Neural cell (in vitro differentiated cells): ENCODE measurements at regions not wholly inside any gene's neighbourhood (a gene's known extent, or its start where the extent isn't known, plus 50 kb on each side); places are given as distances from the start of the nearest gene placed in this dataset.

Experiments used
- EP300 ChIP-seq: fragments of 450-650 bp; conservative IDR thresholded peaks from 2 replicates; pipeline ENCODE4 v1.6.1; 2014; ENCODE audit warnings: antibody characterized with exemption, mild to moderate bottlenecking, moderate library complexity; ENCODE audit not compliant: poor library complexity, severe bottlenecking
- TF ChIP-seq, protein P1 (sequence below): fragments of 450-650 bp; IDR thresholded peaks from 2 replicates; pipeline ENCODE4 v1.5.1; 2014; ENCODE audit warnings: antibody characterized with exemption, mild to moderate bottlenecking, moderate library complexity; ENCODE audit not compliant: poor library complexity, severe bottlenecking

DNA sequence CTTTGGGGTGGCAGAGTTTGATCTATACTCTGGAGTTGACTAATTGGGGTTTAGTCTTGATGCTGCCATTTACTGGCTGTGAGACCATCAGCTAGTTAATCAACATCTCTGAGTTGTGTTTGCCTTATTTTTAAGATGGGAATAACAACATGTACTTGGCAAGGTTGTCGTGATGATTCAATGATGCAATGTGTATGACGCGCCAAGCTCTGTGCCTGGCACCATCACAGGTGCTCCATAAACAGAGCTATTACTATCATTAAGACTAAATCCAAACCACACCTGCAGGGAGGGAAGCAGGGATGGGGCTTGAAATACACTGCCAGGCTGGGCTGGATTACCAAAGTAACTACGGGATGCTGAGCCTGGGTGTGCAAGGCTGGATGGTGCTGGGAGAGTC is 60.1 kb upstream of the E2F3 start:
- TF ChIP-seq, protein P1, sequence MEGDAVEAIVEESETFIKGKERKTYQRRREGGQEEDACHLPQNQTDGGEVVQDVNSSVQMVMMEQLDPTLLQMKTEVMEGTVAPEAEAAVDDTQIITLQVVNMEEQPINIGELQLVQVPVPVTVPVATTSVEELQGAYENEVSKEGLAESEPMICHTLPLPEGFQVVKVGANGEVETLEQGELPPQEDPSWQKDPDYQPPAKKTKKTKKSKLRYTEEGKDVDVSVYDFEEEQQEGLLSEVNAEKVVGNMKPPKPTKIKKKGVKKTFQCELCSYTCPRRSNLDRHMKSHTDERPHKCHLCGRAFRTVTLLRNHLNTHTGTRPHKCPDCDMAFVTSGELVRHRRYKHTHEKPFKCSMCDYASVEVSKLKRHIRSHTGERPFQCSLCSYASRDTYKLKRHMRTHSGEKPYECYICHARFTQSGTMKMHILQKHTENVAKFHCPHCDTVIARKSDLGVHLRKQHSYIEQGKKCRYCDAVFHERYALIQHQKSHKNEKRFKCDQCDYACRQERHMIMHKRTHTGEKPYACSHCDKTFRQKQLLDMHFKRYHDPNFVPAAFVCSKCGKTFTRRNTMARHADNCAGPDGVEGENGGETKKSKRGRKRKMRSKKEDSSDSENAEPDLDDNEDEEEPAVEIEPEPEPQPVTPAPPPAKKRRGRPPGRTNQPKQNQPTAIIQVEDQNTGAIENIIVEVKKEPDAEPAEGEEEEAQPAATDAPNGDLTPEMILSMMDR: no peak
- no peak for TF ChIP-seq EP300
